ENCODE measurements at regions not wholly inside any gene's neighbourhood (a gene's known extent, or its start where the extent isn't known, plus 50 kb on each side); places are given as distances from the start of the nearest gene placed in this dataset.

DNA sequence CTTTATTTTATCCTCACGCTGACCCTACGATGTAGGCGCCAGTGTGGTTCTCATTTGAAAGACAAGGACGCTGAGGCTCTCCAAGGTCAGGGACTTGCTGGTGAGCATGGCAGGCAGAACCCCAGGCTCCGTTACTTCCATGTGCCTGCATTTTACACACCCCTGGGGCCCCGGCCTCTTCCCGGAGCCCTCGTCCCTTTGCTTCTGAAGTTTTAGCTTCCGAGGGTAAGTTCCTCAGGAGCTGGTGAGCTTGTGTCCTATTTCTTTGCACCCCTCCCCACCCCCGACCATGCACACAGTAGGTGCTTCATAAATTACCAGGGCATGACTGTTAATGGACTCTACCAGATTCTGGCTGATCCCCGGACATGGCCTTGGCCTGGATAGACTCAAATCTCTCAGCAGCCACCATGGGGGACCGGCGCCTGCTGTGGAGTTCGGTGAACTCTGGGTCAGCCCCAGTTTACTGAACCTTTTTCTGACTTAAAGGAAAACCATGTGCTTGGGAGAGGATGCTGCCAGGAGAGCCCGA is 59.3 kb upstream of the RNU6ATAC start:
- Mint-ChIP-seq H3K27ac (no peak overlapping the region), H3K4me3 (no peak overlapping the region), H3K9me3 (no peaks in the 10 kb centered on the region), H3K36me3 (no peaks in the 10 kb centered on the region), H3K27me3 (peaks cover 13% of the 10 kb centered on the region), H3K4me1 (no peaks in the 10 kb centered on the region)
- ATAC-seq (ENCODE audit: low read depth) (no peak), DNase-seq (ENCODE audit: low spot score in 2 of 2) (no peak)

DNA sequence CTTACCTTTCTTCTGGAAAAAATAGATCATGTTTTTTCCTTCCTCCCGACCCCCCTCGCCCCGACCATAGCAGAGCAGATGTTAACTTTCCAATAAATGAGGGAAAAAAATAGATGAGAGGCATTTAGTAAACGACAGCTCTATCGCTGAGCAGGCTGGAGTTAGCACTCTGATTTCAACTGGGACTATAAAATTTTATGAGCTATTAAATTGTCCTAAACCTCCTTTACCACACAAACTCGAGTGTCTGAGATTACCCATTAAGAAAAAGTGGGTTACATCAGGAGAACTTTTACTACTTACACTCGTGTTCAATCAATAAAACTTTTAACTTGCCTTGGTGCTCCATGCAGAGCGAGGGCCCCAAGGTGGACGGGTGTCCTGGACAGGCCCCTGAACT is 59.8 kb upstream of the RNU6ATAC start:
- no peak for DNase-seq (ENCODE audit: low spot score in 2 of 2)
- no peak overlapping the region for H3K27ac Mint-ChIP-seq

GRCh38 chr9:134224567-134225093 is 60.3 kb upstream of the RNU6ATAC start:
- H3K27me3 Mint-ChIP-seq, result peaks cover 15% of the 10 kb centered on the region

More for the DNA sequence above, 59.8 kb upstream of the RNU6ATAC start:
- Mint-ChIP-seq H3K36me3 (no peaks in the 10 kb centered on the region), H3K4me1 (no peaks in the 10 kb centered on the region), H3K27me3 (peaks cover 15% of the 10 kb centered on the region), H3K4me3 (no peak overlapping the region), H3K9me3 (no peaks in the 10 kb centered on the region)
- no peak for ATAC-seq (ENCODE audit: low read depth)

DNA sequence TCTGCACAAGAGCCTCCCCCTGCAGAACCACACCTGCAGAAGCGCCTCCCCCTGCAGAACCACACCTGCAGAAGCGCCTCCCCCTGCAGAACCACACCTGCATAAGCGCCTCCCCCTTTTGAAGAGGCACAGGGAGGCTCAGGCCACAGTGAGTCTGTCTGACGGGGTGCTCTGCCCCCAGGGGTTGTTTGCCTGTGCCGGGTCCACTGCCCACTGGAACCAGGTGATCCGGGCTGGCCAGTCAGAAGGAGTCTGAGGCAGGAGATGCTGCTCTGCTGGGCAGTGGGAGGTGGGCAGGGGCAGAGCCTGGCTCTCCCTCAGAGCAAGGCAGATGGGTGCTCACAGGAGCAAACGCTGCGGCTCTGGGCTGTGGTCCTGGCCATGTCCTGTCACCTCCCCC is 60.8 kb upstream of the RNU6ATAC start:
- DNase-seq (ENCODE audit: low spot score in 2 of 2) (no peak), ATAC-seq (ENCODE audit: low read depth) (no peak)
- Mint-ChIP-seq H3K27me3 (peaks cover 17% of the 10 kb centered on the region), H3K4me1 (no peaks in the 10 kb centered on the region), H3K9me3 (no peaks in the 10 kb centered on the region), H3K36me3 (no peaks in the 10 kb centered on the region), H3K27ac (no peak overlapping the region), H3K4me3 (no peak overlapping the region)

More at GRCh38 chr9:134224567-134225093, 60.3 kb upstream of the RNU6ATAC start:
- Mint-ChIP-seq H3K36me3 (no peaks in the 10 kb centered on the region), H3K9me3 (no peaks in the 10 kb centered on the region), H3K4me1 (no peaks in the 10 kb centered on the region), H3K4me3 (no peak overlapping the region), H3K27ac (no peak overlapping the region)
- no peak for DNase-seq (ENCODE audit: low spot score in 2 of 2)
- ATAC-seq (ENCODE audit: low read depth), result no peak

DNA sequence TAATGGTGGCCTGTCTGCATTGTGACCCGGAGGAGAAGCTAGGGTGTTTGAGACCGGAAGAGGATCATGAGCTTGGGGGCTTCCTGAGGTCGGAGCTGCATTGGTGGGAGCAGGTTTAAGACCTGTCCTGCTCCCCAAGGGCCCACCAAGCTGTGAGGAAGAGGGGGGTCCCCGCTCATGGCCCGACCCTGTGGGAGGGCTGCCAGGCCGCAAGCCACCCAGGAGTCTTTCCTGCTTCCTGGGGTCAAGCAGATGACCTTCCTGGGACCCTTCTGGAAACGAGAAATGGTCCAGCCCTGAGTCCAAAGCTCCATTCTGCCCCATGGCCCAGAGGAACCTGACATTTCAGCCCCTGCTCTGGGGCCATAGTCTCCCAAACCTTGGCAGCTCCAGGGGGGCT is 61.5 kb upstream of the RNU6ATAC start:
- no peak for ATAC-seq (ENCODE audit: low read depth)
- H3K4me3 Mint-ChIP-seq, result no peak overlapping the region

DNA sequence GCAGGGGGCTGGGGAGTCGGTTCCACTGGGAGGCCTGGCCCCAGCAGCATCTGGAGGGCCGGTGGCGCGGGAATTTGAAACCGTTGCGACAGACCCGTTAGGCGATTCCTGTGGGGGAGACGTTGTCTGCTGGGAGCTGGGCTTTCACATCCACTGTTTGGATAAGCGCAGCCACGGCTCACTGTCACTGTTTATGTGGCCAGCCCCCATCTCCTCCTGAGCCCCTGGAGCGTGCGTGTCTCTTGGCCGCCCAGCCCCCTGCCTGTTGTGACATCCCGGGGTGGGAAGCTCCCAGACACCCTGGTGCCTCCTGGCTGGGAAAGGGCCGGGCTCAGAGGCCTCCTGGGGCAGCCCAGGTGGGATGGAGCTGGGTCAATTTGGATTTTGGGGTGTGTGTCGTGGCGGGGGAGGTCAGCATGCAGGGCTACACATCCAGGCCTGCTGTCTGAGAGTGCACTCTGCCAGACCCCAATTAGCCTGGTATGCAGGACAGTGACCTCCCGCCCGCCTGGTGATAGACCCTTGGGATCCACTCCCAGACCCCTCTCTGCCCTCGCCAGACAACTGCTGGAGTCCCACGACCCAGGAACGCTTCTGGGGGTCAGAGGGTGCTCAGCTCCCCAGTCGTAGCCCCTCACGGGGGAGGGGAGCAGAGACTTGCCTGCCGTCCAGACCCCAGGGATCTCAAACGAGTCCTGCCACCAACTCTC is 62.0 kb upstream of the RNU6ATAC start:
- Mint-ChIP-seq H3K4me3 (no peak overlapping the region), H3K4me1 (no peaks in the 10 kb centered on the region), H3K9me3 (no peaks in the 10 kb centered on the region), H3K27me3 (peaks cover 19% of the 10 kb centered on the region), H3K36me3 (no peaks in the 10 kb centered on the region), H3K27ac (no peak overlapping the region)
- DNase-seq (ENCODE audit: low spot score in 2 of 2), result no peak
- ATAC-seq (ENCODE audit: low read depth), result no peak

More for the DNA sequence above, 61.5 kb upstream of the RNU6ATAC start:
- H3K27me3 Mint-ChIP-seq, result peaks cover 19% of the 10 kb centered on the region
- no peak overlapping the region for H3K27ac Mint-ChIP-seq
- no peak for DNase-seq (ENCODE audit: low spot score in 2 of 2)
- H3K9me3 Mint-ChIP-seq, result no peaks in the 10 kb centered on the region
- no peaks in the 10 kb centered on the region for H3K4me1 Mint-ChIP-seq
- H3K36me3 Mint-ChIP-seq, result no peaks in the 10 kb centered on the region

DNA sequence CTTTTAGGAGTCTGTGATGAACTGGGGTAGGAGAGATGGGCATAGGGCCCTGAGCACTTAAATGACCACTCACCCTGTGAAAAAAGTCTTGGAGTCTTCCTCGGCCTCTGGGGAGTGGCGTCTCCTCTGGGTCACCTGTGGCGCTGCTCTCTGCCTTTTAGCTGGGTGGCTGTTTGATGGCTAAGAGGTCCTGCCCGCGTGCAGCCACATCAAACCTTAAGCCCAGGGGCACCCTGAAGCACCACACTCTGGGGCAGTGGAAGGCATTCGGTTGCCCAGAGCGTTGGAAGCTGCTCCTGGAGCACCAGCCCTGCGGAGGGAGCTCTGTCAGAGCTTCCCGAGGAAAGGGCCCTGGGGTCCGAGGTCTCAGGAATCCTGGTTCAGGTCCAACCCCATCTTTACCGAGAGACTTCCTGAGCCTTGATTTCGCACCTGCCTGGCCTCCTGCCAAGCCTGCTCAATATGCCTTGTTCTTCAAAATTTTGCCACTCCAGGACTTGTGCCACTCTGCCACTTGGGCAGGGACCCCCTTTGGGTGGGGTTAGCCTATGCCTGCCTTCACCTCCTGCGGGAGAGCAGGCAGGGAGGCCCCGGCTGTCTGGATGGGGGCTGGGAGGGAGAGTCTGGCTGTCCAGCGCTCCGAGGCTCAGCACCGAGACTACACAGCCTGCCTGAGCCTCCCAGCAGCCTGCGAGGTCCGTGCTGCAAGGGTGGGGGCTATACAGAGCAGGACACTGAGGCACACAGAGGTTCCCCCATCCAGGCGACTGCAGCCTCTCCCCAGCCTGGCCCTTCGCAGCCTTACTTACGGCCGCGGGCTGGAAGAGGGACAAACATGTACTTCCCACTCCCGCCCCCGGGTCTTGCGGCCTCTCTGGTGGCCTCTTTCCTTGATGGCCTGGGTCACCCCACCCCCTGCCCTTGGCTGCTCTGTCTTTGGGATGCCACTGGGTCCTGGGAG is 63.4 kb upstream of the RNU6ATAC start:
- Mint-ChIP-seq H3K9me3 (no peaks in the 10 kb centered on the region), H3K27me3 (peaks cover 19% of the 10 kb centered on the region), H3K4me3 (no peak overlapping the region), H3K36me3 (no peaks in the 10 kb centered on the region), H3K27ac (no peak overlapping the region), H3K4me1 (no peaks in the 10 kb centered on the region)
- DNase-seq (ENCODE audit: low spot score in 2 of 2) (no peak), ATAC-seq (ENCODE audit: low read depth) (no peak)

- ATAC-seq (ENCODE audit: low read depth) (no peak), DNase-seq (ENCODE audit: low spot score in 2 of 2) (no peak)
- no peaks in the 10 kb centered on the region for H3K4me1 Mint-ChIP-seq
- no peak overlapping the region for H3K4me3 Mint-ChIP-seq
- peaks cover 18% of the 10 kb centered on the region for H3K27me3 Mint-ChIP-seq
- no peaks in the 10 kb centered on the region for H3K9me3 Mint-ChIP-seq
- H3K27ac Mint-ChIP-seq, result no peak overlapping the region
- H3K36me3 Mint-ChIP-seq, result no peaks in the 10 kb centered on the region
Measured at GRCh38 chr9:134228649-134229048, 64.3 kb upstream of the RNU6ATAC start.

DNA sequence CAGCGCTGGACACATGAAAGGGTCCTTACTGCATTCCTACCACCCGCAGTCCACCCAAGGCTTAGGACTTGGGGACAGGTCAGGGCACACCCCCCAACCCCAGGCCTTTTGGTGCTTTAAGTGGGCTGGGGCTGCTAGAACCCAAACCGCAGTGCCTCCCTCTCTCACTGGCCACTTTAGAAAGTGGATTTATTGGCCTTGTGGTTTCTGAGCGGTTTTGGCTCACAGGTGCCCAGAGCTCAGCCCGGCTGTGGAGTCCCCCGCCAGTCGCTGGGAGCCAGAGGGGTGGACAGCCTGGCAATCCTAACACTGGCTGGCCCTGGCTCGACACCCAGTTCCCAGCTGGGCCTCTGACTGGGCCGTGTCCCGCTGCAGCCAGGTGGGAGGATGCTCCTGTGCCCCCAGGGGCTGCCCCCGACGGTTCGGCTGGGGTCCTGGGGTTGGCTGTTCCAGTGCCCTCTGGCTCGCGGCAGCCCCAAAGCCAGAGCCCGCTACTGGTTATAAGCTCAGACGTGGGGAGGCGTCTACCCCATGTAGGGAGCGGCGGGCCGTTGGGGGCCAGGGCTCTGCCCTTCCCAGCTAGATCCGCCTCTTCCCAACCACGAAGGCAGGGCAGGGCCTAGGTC is 65.2 kb upstream of the RNU6ATAC start:
- no peaks in the 10 kb centered on the region for H3K9me3 Mint-ChIP-seq
- H3K4me1 Mint-ChIP-seq, result no peaks in the 10 kb centered on the region
- no peak for ATAC-seq (ENCODE audit: low read depth)
- H3K27me3 Mint-ChIP-seq, result peaks cover 18% of the 10 kb centered on the region
- DNase-seq (ENCODE audit: low spot score in 2 of 2), result no peak
- no peak overlapping the region for H3K27ac Mint-ChIP-seq
- H3K36me3 Mint-ChIP-seq, result no peaks in the 10 kb centered on the region
- no peak overlapping the region for H3K4me3 Mint-ChIP-seq

GRCh38 chr9:134230092-134230941 is 66.0 kb upstream of the RNU6ATAC start:
- Mint-ChIP-seq H3K9me3 (no peaks in the 10 kb centered on the region), H3K27ac (no peak overlapping the region), H3K36me3 (no peaks in the 10 kb centered on the region), H3K4me3 (no peak overlapping the region), H3K4me1 (no peaks in the 10 kb centered on the region), H3K27me3 (peaks cover 20% of the 10 kb centered on the region)
- ATAC-seq (ENCODE audit: low read depth), result no peak
- DNase-seq (ENCODE audit: low spot score in 2 of 2), result no peak

GRCh38 chr9:134230942-134231325 is 66.6 kb upstream of the RNU6ATAC start:
- H3K27ac Mint-ChIP-seq, result no peak overlapping the region
- H3K27me3 Mint-ChIP-seq, result peaks cover 17% of the 10 kb centered on the region
- H3K4me1 Mint-ChIP-seq, result no peaks in the 10 kb centered on the region
- H3K9me3 Mint-ChIP-seq, result no peaks in the 10 kb centered on the region
- H3K36me3 Mint-ChIP-seq, result no peaks in the 10 kb centered on the region
- no peak for ATAC-seq (ENCODE audit: low read depth)
- no peak for DNase-seq (ENCODE audit: low spot score in 2 of 2)
- no peak overlapping the region for H3K4me3 Mint-ChIP-seq

- no peaks in the 10 kb centered on the region for H3K36me3 Mint-ChIP-seq
Measured at GRCh38 chr9:134231330-134231745, 67.0 kb upstream of the RNU6ATAC start.

DNA sequence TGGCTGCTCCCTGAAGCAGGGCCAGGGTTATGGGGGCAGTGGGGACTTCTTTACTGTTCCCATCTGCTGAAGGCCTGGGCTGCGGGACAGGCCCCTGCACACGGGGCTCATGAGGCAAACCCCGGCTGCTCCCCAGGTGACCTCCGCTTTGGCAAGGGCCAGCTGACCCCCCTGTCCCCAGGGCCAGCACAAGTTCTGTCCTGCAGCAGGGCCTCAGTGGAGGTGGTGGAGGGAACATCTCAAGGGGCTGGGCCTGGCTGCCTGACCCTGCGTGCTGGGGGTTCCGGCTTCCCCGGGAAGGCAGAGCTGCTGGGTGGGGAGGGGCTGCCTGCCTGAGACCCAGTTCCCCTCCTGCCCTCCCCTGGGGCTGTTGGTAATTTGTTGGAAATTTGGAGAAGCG is 67.4 kb upstream of the RNU6ATAC start:
- ATAC-seq (ENCODE audit: low read depth) (no peak), DNase-seq (ENCODE audit: low spot score in 2 of 2) (no peak)
- Mint-ChIP-seq H3K4me1 (no peaks in the 10 kb centered on the region), H3K4me3 (no peak overlapping the region), H3K27ac (no peak overlapping the region), H3K9me3 (no peaks in the 10 kb centered on the region), H3K36me3 (no peaks in the 10 kb centered on the region), H3K27me3 (peaks cover 19% of the 10 kb centered on the region)

More at GRCh38 chr9:134231330-134231745, 67.0 kb upstream of the RNU6ATAC start:
- H3K4me1 Mint-ChIP-seq, result no peaks in the 10 kb centered on the region
- H3K9me3 Mint-ChIP-seq, result no peaks in the 10 kb centered on the region
- H3K27ac Mint-ChIP-seq, result no peak overlapping the region
- no peak for DNase-seq (ENCODE audit: low spot score in 2 of 2)
- no peak for ATAC-seq (ENCODE audit: low read depth)
- peaks cover 17% of the 10 kb centered on the region for H3K27me3 Mint-ChIP-seq
- H3K4me3 Mint-ChIP-seq, result no peak overlapping the region
